Right lobe of liver (tissue), 6 donors: ENCODE measurements at regions not wholly inside any gene's neighbourhood (a gene's known extent, or its start where the extent isn't known, plus 50 kb on each side); places are given as distances from the start of the nearest gene placed in this dataset.
"Not testable (repeated sequence)": the region's sequence is repeated elsewhere in the genome, so short reads cannot be mapped to it uniquely, and the experiment has no call there.

Source experiments
- ATAC-seq, 4 donors: fragments of 200-7000 bp; cut with Tn5 transposase; one replicate each; pipeline ENCODE4 v1.9.1; 2020; ENCODE audit warnings: mild to moderate bottlenecking in 4 of 4, moderate library complexity in 4 of 4
- DNase-seq, 3 donors: peaks; one replicate each; pipeline ENCODE4 v3.0.0-alpha.2; 2020
- H3K27ac ChIP-seq, 3 donors: fragments of 200-600 bp; one replicate each; pipeline ENCODE4 v1.8.0; 2022
- H3K27me3 ChIP-seq, 2 donors: fragments of 200-600 bp; one replicate each; pipeline ENCODE4 v1.8.0; 2022
- H3K36me3 ChIP-seq, 4 donors: fragments of 200-600 bp; sonication (generic) in 1 of 4; one replicate each; pipeline versions ENCODE4 v1.5.1 to v1.8.0; 2017 to 2022; ENCODE audit warnings: control low read depth in 1 of 4
- H3K4me1 ChIP-seq, 4 donors: fragments of 200-600 bp; sonication (generic) in 1 of 4; one replicate each; pipeline versions ENCODE4 v1.5.1 to v1.8.0; 2017 to 2022; ENCODE audit warnings: control low read depth in 1 of 4
- H3K4me3 ChIP-seq, 3 donors: fragments of 200-600 bp; one replicate each; pipeline ENCODE4 v1.8.0; 2022
- H3K9me3 ChIP-seq, 4 donors: fragments of 200-600 bp; sonication (generic) in 1 of 4; one replicate each; pipeline versions ENCODE4 v1.5.1 to v1.8.0; 2017 to 2022; ENCODE audit warnings: control low read depth in 1 of 4
- CTCF ChIP-seq, 4 donors: fragments of 200-600 bp in 3 of 4; fragments of 450-650 bp in 1 of 4; IDR thresholded peaks; one replicate each; pipeline versions ENCODE4 v1.5.1 to v1.8.0; 2016 to 2022; ENCODE audit warnings: antibody characterized with exemption in 4 of 4, mild to moderate bottlenecking in 2 of 4
- POLR2A ChIP-seq: fragments of 450-650 bp; IDR thresholded peaks from one replicate; pipeline ENCODE4 v1.6.1; 2017; ENCODE audit warnings: antibody characterized with exemption, mild to moderate bottlenecking
- WGBS: methylation state at CpG from one replicate; pipeline ENCODE4 v1.1.6; 2018; ENCODE audit warnings: low coverage, low lambda C conversion rate; ENCODE audit not compliant: insufficient coverage; ENCODE audit errors: missing lambda C conversion rate; 5-methylcytosine and 5-hydroxymethylcytosine counted together
- intact Hi-C, 2 donors: fragments of 100-400 bp; cut with DNase I; formaldehyde crosslinking; loops; one replicate each; pipeline versions ENCODE4 v1.11.2 to v1.14.1; 2022
- donor health status: DM: no; HTN: yes; CAD: no.
- donor health status: DM: no; HTN: no; CAD: no.
- donor health status: DM: no; HTN: no; CAD: no.
- donor health status: DM: no; HTN: yes; CAD: no.
- donor health status: DM: no; HTN: yes; CAD: no.

GRCh38 chr7:81484261-81484660, 285.6 kb downstream of the HGF start:
- ATAC-seq (peak; percentile 57 to 85 (median 72)), DNase-seq (no peak)
- Histone ChIP-seq H3K9me3 (no peaks in the 10 kb centered on the region), H3K27ac (no peak overlapping the region), H3K4me1 (no peaks in the 10 kb centered on the region), H3K27me3 (no peaks in the 10 kb centered on the region), H3K4me3 (no peak overlapping the region), H3K36me3 (no peaks in the 10 kb centered on the region)
- intact Hi-C loops: no loop called here
- TF ChIP-seq CTCF (IDR thresholded peaks at IDR 0.05): no peak
- no peak for TF ChIP-seq POLR2A
- WGBS: 26% methylated on average over 3 of the region's 3 CpGs

DNA sequence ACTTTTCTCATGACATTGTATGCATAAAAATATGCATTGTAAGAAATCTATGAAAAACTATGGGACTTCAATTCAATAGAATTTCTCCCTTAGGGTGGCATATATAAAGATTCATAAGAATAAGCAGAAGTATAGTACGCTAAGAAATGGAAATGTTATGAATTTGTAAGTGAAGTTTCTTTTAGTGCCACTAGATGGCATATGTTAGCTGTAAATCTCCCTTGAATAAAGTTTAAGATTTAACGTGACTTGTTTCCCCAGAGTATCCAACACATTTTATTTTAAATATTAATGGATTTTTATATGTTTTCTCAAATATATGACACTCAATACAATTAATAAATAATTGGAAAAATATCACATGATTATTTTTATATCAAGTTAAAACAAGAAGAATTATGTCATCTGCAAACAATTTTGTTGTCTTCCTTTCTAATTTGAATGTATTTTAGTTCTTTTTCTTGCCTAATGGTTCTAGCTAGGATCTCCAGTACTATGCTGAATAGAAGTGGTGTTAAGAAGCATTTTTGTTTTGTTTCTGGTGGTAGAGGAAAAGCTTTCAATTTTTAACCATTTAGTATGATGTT, 287.2 kb downstream of the HGF start:
- no peak overlapping the region for H3K4me3 ChIP-seq
- TF ChIP-seq POLR2A (no peak), CTCF (IDR thresholded peaks at IDR 0.05) (peak; percentile 59 to 75 (median 67))
- no peak overlapping the region for H3K27ac ChIP-seq
- WGBS: 0% methylated on average over 2 of the region's 2 CpGs
- no peaks in the 10 kb centered on the region for H3K4me1 ChIP-seq
- H3K9me3 ChIP-seq: no peaks in the 10 kb centered on the region
- ATAC-seq: peak in 3 of 4 donors; percentile 67 to 77 (median 70)
- H3K36me3 ChIP-seq: no peaks in the 10 kb centered on the region
- DNase-seq: no peak
- intact Hi-C loops: no loop called here
- no peaks in the 10 kb centered on the region for H3K27me3 ChIP-seq

GRCh38 chr7:81478664-81479063, 291.2 kb downstream of the HGF start:
- Histone ChIP-seq H3K36me3 (no peaks in the 10 kb centered on the region), H3K27ac (no peak overlapping the region), H3K9me3 (no peaks in the 10 kb centered on the region), H3K4me3 (no peak overlapping the region), H3K4me1 (no peaks in the 10 kb centered on the region), H3K27me3 (no peaks in the 10 kb centered on the region)
- TF ChIP-seq POLR2A (no peak), CTCF (IDR thresholded peaks at IDR 0.05) (no peak)
- DNase-seq: no peak
- intact Hi-C loops: no loop called here
- ATAC-seq: no peak
- no CpG with 5 or more reads among the region's 5 CpGs for WGBS

DNA sequence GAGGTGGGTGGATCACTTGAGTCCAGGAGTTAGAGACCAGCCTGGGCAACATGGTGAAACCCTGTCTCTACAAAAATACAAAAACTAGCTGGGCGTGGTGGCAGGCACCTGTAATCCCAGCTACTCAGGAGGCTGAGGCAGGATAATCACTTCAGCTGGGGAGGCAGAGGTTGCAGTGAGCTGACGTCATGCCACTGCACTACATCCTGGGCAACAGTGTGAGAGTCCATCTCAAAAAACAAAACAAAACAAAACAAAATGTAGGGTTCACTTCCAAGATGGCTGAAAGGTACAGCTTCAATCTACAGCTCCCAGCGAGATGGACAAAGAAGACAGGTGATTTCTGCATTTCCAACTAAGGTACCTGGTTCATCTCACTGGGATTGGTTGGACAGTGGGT, 291.6 kb downstream of the HGF start:
- intact Hi-C loops, ATAC-seq, H3K9me3 ChIP-seq, H3K27ac ChIP-seq, DNase-seq, H3K4me3 ChIP-seq, H3K4me1 ChIP-seq, H3K36me3 ChIP-seq, H3K27me3 ChIP-seq: not testable (repeated sequence)
- 50% methylated on average over 1 of the region's 3 CpGs for WGBS

- DNase-seq: no peak
- 75% methylated on average over 6 of the region's 6 CpGs for WGBS
- ATAC-seq: no peak
- Histone ChIP-seq H3K36me3 (no peaks in the 10 kb centered on the region), H3K4me3 (no peak overlapping the region), H3K9me3 (no peaks in the 10 kb centered on the region), H3K4me1 (peaks cover 0 to 5% (median 0%) of the 10 kb centered on the region in 4 donors), H3K27me3 (no peaks in the 10 kb centered on the region), H3K27ac (no peak overlapping the region)
- intact Hi-C loops: no loop called here
- TF ChIP-seq CTCF (IDR thresholded peaks at IDR 0.05) (no peak), POLR2A (no peak)
Observed at GRCh38 chr7:81473236-81473635, 296.6 kb downstream of the HGF start.
